ENCODE measurements at regions not wholly inside any gene's neighbourhood (a gene's known extent, or its start where the extent isn't known, plus 50 kb on each side); places are given as distances from the start of the nearest gene placed in this dataset.

DNA sequence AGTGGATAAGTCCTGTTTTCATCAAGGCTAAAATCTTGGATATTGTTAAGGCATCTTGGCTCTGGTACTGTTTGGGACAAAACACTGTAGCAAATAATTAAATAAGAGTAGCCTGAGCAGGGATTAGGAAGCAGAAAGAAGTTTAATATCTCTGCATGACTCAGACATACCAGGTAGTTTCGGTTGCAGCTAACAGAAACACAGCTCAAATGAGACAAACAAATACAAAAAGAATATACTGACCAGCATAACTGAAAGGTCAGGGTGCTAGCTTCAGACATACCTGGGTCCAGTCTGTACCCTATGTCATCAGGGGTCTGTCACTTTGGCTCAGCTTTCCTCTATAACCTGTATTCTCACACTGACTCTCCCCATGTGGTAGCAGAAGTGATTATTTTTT is 156.4 kb upstream of the MAP3K1 start:
- Histone ChIP-seq H3K4me2 (ENCODE audit: insufficient read depth, insufficient read length, low read length) (no peak overlapping the region), H3K23ac (ENCODE audit: insufficient read length, low read depth, low read length) (no peak overlapping the region), H4K5ac (ENCODE audit: insufficient read length, low read depth, low read length) (no peak overlapping the region), H2BK20ac (ENCODE audit: low read depth, low read length, poor library complexity, severe bottlenecking) (no peak overlapping the region), H2AK5ac (ENCODE audit: insufficient read length, low read length) (no peak overlapping the region), H3K4ac (ENCODE audit: low read depth, low read length) (no peak overlapping the region), H2BK15ac (ENCODE audit: low read depth, low read length) (no peak overlapping the region), H3K27ac (ENCODE audit: insufficient read length, low read depth, low read length) (no peak overlapping the region), H4K8ac (replicated peaks; ENCODE audit: insufficient read length, low read depth, low read length) (no peak overlapping the region), H3K18ac (ENCODE audit: insufficient read length, low read depth, low read length) (no peak overlapping the region), H3K56ac (ENCODE audit: insufficient read length, low read depth, low read length) (no peak overlapping the region), H3K79me2 (ENCODE audit: insufficient read depth, low read length) (no peaks in the 10 kb centered on the region), H3K27me3 (ENCODE audit: insufficient read depth, low read length) (no peaks in the 10 kb centered on the region), H2BK120ac (ENCODE audit: low read depth, low read length, poor library complexity, severe bottlenecking) (no peak overlapping the region), H3K9me3 (ENCODE audit: control insufficient read depth, low read depth, low read length) (no peaks in the 10 kb centered on the region), H2BK12ac (ENCODE audit: insufficient read length, low read depth, low read length) (no peak overlapping the region), H3K79me1 (ENCODE audit: insufficient read depth, low read depth, low read length, poor library complexity, severe bottlenecking) (no peaks in the 10 kb centered on the region), H4K20me1 (ENCODE audit: control insufficient read depth, insufficient read depth, insufficient read length) (no peaks in the 10 kb centered on the region), H3K14ac (ENCODE audit: insufficient read depth, low read length) (no peak overlapping the region), H4K91ac (ENCODE audit: insufficient read length, low read depth, low read length) (no peak overlapping the region), H3K9ac (ENCODE audit: extremely low read depth, insufficient read length, low read length) (no peak overlapping the region), H3K23me2 (ENCODE audit: insufficient read length, low read depth, low read length, poor library complexity, severe bottlenecking) (no peaks in the 10 kb centered on the region), H2AFZ (ENCODE audit: low read length) (no peak overlapping the region), H3K4me1 (ENCODE audit: insufficient read depth, low read length) (no peaks in the 10 kb centered on the region; the same call in 1 of the 2 replicates), H2BK5ac (ENCODE audit: insufficient read length, low read length) (no peak overlapping the region), H3T11ph (ENCODE audit: low read length) (no peak overlapping the region)
- TF ChIP-seq, protein P1, sequence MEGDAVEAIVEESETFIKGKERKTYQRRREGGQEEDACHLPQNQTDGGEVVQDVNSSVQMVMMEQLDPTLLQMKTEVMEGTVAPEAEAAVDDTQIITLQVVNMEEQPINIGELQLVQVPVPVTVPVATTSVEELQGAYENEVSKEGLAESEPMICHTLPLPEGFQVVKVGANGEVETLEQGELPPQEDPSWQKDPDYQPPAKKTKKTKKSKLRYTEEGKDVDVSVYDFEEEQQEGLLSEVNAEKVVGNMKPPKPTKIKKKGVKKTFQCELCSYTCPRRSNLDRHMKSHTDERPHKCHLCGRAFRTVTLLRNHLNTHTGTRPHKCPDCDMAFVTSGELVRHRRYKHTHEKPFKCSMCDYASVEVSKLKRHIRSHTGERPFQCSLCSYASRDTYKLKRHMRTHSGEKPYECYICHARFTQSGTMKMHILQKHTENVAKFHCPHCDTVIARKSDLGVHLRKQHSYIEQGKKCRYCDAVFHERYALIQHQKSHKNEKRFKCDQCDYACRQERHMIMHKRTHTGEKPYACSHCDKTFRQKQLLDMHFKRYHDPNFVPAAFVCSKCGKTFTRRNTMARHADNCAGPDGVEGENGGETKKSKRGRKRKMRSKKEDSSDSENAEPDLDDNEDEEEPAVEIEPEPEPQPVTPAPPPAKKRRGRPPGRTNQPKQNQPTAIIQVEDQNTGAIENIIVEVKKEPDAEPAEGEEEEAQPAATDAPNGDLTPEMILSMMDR (conservative IDR thresholded peaks at IDR 0.05), result no peak
- no CpG with 5 or more reads among the region's 1 CpG for WGBS (ENCODE audit: extremely low coverage, insufficient read length, low lambda C conversion rate)
- Mint-ChIP-seq H3K4me1 (peaks cover 18 to 23% of the 10 kb centered on the region in 2 experiments), H3K9me3 (no peaks in the 10 kb centered on the region), H3K36me3 (ENCODE audit: insufficient read depth in 1 of 3, low read depth in 3 of 3) (no peaks in the 10 kb centered on the region; a peak in 1 of 7 replicates), H3K27ac (peak overlapping the region in 1 of 3 experiments; percentile 15; a peak in 1 of 7 replicates), H3K4me3 (no peak overlapping the region), H3K27me3 (ENCODE audit: low read depth) (no peaks in the 10 kb centered on the region; the same call in 1 of the 2 replicates)
- no peak for DNase-seq

Measured in H9 (cell line).